ENCODE measurements at regions not wholly inside any gene's neighbourhood (a gene's known extent, or its start where the extent isn't known, plus 50 kb on each side); places are given as distances from the start of the nearest gene placed in this dataset. TPM values are rescaled to one million over a fixed set of nuclear protein-coding genes. Genes with fewer than 3 reads are reported as not detected.

- Histone ChIP-seq H3K9me3 (ENCODE audit: control insufficient read depth in 4 of 4, low read length in 3 of 4) (no peaks in the 10 kb centered on the region), H3K9ac (ENCODE audit: low read depth in 1 of 2, low read length in 2 of 2) (no peak overlapping the region), H3K36me3 (ENCODE audit: control insufficient read depth in 4 of 4, insufficient read depth in 3 of 4, low read depth in 1 of 4, low read length in 3 of 4) (no peaks in the 10 kb centered on the region), H3K4me3 (ENCODE audit: low read depth in 1 of 3, low read length in 3 of 3) (no peak overlapping the region), H3K4me1 (ENCODE audit: control insufficient read depth in 4 of 4, insufficient read depth in 4 of 4, low read length in 3 of 4) (no peaks in the 10 kb centered on the region), H3K27ac (ENCODE audit: low read depth in 1 of 2, low read length in 2 of 2) (no peak overlapping the region), H3K27me3 (ENCODE audit: control insufficient read depth in 4 of 4, insufficient read depth in 4 of 4, low read length in 3 of 4) (no peaks in the 10 kb centered on the region)
- WGBS = 56% methylated on average over 3 of the region's 3 CpGs
- TF ChIP-seq TAF1 (conservative IDR thresholded peaks at IDR 0.05) (no peak), SP1 (IDR thresholded peaks at IDR 0.05) (no peak), RAD21 (IDR thresholded peaks at IDR 0.05) (no peak), HNF4A (conservative IDR thresholded peaks at IDR 0.05) (no peak), MAX (IDR thresholded peaks at IDR 0.05) (no peak), GABPA (IDR thresholded peaks at IDR 0.05 in 1 of 2, conservative IDR thresholded peaks at IDR 0.05 in 1 of 2) (no peak), HNF4G (IDR thresholded peaks at IDR 0.05) (no peak), FOXA1 (IDR thresholded peaks at IDR 0.05) (no peak), NR2F2 (IDR thresholded peaks at IDR 0.05) (no peak)
- no peak for DNase-seq (ENCODE audit: low spot score)
Measured at GRCh38 chr4:166682200-166682599, 552.1 kb downstream of the SPOCK3 start.

Small RNAs in the stretch of these regions (small RNA-seq; reads per million reads assigned to genes)
- gene RF00019 = not detected

All from liver (tissue), 8 donors.